ENCODE measurements at regions not wholly inside any gene's neighbourhood (a gene's known extent, or its start where the extent isn't known, plus 50 kb on each side); places are given as distances from the start of the nearest gene placed in this dataset.

DNA sequence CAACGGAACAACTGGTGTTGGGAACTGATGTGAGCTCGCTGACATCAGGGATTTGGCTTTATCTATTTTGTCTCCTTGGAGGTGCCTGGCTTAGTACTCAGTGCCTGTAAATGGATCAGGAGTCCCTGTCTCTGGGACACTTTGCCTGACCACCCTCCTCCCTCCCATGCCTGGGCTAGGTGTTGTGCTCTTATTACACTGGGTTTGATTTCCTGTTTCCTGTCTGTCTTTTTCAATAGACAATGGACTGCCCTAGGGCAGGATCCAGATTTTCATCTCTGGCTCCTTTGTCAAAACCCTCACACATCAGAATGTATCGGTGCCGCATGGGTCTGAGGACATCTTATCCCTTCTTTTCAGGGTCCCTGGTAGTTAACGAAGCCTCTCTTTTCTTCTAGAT is 223.6 kb upstream of the ASIC2 start:
- no peak for DNase-seq

GRCh38 chr17:33517746-33518145 is 224.7 kb upstream of the ASIC2 start:
- no peak for DNase-seq

- no peak for DNase-seq
Measured at GRCh38 chr17:33519692-33520091, 226.6 kb upstream of the ASIC2 start.

- DNase-seq, result peak; percentile 4
Measured at GRCh38 chr17:33520426-33521330, 227.6 kb upstream of the ASIC2 start.

DNA sequence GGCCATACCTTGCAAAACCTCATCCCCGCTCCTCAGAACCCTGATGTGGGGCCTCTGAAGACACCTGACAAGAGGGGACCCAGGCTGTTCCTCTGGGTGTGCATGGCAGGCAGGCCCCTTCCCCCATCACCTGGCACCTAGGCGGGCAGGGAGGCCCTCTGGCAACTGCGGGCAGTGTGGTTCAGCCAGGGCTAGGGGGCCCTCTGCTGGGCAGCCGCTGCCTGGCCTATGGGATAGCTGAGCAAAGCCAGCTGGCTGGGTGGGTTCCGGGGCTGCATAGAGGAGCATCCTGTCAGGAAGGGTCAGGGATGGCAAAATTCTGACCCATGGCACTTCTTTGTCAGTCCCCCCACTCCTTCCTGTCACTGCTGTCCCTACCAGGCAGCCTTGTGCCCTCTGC is 228.7 kb upstream of the ASIC2 start:
- no peak for DNase-seq

GRCh38 chr17:33522623-33523022 is 229.5 kb upstream of the ASIC2 start:
- no peak for DNase-seq

GRCh38 chr17:33523577-33523981 is 230.5 kb upstream of the ASIC2 start:
- DNase-seq, result no peak

DNA sequence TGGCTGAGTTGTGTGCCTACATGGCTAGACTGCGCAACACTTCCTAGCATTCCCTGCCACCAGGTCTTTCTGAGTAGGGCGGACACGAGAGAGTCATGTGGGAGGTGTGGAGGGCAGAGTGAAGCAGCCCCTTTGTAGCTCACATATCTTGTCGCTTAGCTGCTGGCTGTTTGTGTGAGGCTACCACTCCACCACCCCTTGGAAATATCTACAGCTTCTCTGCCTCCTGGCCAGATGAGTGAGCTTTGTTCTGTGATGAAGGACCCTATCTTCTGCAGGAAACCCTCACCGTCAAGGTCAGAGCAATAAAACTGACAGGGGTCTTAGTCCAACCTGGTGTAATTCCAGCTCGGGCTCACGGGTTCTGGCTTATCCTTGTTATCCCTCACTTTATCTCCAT is 232.1 kb upstream of the ASIC2 start:
- no peak for DNase-seq

DNA sequence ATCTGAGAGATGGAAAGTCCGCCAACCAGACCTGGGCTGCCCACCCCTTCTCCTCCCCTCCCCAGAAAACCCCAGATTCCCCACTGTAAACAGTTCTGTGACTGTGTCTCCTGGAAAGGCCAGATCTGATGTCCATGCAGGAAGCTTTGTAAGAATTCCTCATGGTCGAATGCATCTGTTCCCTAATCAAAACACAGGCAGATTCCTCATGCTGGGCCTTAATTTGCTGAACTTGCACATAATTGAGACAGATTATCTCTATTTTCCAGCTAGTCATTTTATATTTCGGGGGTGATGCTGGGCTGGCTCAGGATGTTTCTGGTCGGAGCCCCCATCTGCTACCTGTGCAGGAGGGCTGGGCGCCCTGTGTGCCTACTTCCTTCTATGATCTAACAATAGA is 233.6 kb upstream of the ASIC2 start:
- DNase-seq, result no peak

- DNase-seq, result no peak
Measured at GRCh38 chr17:33527290-33527689, 234.2 kb upstream of the ASIC2 start.

DNA sequence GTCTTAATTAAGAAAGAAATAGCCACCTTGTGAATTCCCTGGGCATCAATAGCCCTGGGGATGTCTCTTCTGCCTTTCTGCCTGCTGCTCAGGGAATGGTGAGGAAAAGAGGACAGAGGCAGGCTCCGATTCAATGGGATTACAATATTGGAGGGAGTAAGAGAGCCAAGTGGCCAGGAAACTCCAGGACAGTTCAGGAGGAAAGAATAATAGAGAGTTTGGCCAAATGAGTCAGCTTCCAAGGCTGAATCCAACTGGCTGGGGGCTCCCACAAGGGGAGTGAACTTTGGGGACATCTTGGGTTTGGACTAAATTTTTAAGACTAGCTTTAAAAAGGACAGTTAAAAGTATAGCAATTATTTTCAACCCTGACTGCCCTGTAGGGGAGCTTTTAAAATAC is 235.8 kb upstream of the ASIC2 start:
- no peak for DNase-seq

- no peak for DNase-seq
Measured at GRCh38 chr17:33529816-33530215, 236.7 kb upstream of the ASIC2 start.

DNA sequence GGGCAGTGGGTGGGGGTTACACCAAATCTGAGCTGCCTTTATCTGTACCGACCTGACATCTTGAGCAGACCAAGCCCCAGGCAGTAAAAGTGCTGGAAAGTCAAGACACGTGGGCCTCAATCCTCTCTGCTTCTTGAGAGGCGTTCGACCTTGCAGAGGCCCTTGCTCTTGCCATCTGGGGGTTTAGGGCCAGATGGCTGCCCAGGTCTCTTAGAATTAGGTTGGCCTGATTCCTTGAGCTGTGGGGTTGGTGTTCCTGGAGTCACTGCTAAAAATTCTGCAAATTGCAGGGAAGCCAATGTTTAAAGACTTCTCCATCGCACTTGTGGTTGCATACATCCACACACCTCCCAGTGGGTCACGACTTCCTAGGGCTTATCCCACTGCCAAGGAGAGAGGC is 238.2 kb upstream of the ASIC2 start:
- DNase-seq, result no peak

GRCh38 chr17:33534087-33534486 is 241.0 kb upstream of the ASIC2 start:
- DNase-seq, result no peak

- no peak for DNase-seq
Measured at GRCh38 chr17:33545124-33545523, 252.0 kb upstream of the ASIC2 start.

- no peak for DNase-seq
Measured at GRCh38 chr17:33550261-33550660, 257.2 kb upstream of the ASIC2 start.

DNA sequence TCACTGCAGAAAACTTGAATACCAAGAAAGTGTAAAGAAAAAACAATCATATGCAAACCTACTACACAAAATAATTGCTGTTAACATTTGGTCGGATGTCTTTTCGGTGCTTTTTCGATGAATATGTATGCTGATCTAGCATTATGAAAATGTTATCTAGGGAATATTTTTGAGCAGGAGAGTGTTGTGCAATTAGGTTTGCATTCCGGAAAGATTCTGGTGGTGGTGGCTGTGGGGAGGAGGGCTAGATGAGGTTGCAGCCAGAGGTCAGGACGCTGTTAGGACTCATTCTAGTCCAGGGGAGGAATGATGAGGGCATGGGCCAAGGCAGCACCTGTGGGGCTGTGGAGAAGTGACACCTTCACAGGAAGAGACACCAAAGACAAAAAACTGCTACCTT is 258.0 kb upstream of the ASIC2 start:
- DNase-seq, result no peak

DNA sequence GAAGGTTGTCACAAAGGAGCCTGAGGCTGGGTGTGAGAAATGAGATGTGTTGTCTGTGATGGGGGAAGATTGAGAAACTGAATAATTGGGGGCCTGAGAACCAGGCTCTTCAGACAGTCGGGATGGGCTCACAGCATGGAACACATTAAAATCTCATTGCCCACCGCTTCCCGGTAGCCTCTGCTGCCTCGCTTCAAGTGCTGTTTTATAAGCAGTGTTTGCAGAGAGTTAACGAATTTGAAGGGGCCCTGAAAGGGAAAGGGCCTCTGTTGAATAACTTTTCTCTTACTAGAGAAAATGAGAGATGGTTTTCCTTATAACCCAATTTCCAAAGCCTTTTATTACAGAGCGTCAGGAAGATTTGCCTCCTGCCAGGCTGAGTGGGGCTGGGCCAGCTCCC is 258.8 kb upstream of the ASIC2 start:
- no peak for DNase-seq

GRCh38 chr17:33560165-33560564 is 267.1 kb upstream of the ASIC2 start:
- DNase-seq, result no peak

DNA sequence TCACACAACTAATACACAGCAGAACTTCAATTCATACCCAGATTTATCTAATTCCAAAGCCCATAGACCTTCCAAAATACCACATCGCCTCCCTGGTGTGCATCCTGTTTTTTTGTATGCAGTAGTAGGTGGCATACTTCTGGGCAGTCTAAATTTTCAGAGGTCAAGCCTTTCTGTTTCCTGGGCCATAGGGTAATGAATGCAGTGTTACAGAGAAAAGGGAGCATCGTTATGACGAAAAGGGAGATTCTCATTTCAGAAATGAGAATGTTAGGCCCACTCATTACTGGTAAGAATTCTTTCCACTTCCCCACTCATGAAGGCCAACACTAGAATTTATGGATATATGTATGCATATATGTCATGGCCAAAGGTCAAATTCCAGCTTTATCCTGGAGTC is 267.8 kb upstream of the ASIC2 start:
- no peak for DNase-seq

- no peak for DNase-seq
Measured at GRCh38 chr17:33561569-33562334, 268.7 kb upstream of the ASIC2 start.

DNA sequence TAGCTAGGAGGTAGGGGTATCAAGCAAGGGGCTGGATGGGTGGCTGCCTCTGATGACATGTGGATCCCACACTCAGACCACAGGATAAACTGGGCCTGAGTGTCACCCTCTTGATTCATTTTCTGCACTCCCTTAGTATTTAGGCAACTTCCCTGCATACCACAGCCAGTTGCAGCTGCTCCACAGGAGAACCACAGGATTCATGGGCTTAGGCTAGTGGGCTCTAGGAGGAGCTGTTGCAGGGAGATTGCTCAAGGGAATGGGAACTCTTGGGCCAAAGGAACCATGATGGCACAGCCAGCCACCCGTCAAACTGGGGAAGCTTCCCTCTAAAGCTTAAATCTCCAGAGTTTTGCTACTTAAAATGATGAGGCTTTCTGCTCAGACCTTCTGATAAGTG is 269.7 kb upstream of the ASIC2 start:
- DNase-seq, result no peak

GRCh38 chr17:33564146-33564545 is 271.1 kb upstream of the ASIC2 start:
- DNase-seq, result no peak

- DNase-seq, result no peak
Measured at GRCh38 chr17:33567223-33567622, 274.1 kb upstream of the ASIC2 start.
